GM08714 (cell line): ENCODE measurements at regions not wholly inside any gene's neighbourhood (a gene's known extent, or its start where the extent isn't known, plus 50 kb on each side); places are given as distances from the start of the nearest gene placed in this dataset.

Source experiments
- H3K4me3 ChIP-seq: fragments of 200-500 bp; sonication (Bioruptor generic); 2 replicates; pipeline ENCODE4 v1.5.1; 2014; ENCODE audit warnings: mild to moderate bottlenecking, low read length, inconsistent platforms
- ZNF274 ChIP-seq: IDR thresholded peaks from 2 replicates; pipeline ENCODE4 v1.6.1; 2012; ENCODE audit warnings: mild to moderate bottlenecking, low read depth, low read length

DNA sequence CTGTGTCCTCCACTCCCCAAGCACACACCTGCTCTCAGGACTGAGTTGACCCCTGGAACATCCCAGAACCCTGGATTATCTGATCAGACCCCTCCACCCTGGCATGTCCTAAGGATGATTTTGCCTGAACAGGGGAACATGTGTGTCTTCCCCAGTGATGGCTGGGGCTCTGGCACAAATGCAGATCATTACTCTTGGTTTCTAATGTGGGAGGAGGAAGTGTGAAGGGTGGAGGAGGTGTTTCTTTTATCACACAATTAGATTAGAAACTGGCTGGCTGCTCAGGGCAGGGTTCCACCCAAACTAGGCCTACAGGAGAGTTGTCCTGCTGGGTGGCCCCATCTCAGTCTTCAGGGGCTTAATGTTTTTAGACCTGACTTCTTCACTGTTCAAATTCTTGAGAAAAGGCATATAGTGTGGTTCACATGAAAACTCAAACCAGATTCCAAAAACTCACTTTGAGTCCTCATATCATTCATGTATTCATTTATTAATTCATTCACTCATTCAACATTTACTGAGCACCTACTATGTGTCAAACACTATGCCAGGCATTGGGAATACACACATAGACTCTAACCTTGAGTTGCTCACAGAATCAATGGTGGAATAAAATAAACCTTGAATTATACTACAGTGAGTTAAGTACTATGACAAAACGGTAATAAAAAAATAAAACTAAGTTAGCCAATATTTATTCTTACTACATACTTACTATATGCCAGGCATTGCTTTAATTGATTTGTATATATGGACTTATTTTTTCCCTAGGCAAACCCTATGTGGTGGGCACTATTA is 221.8 kb upstream of the JUN start:
- TF ChIP-seq ZNF274 = no peak
- no peak overlapping the region for H3K4me3 ChIP-seq

DNA sequence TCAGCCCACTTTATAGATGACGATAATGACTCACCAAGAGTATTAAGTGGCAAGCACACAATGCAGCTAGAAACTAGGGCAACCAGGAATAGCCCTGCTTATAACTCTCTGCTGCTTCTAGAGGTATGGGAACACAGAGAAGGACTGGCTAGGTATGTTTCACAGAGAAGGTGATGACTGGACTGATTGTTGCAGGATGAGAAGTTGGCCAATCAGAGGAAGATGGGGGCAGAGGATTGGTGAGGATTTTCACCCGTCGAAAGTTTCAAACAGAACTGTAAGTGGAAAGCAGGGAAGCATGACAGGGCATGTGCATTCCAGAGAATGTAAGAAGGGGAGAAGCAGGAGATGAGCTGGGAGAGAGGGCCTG is 222.4 kb upstream of the JUN start:
- no peak for TF ChIP-seq ZNF274

DNA sequence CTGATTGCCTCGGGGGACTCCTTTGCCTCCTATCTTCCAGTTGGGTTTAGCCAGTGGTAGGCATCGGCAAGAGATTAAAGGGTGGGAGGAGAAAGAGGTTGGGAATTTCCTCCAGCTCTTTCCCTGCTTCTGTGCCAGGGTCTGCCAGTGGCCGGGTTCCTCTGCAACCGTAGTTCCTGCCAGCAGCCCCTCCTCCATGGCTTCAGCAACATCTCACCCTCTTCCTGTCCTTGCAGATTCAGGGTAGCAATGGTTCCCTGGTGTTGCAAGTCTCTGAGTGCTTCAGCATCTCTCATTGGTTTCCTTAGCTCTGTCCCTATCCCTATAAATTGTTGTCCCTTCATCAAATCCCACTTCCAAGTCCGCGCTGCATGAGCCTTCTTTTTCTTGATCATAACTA is 223.1 kb upstream of the JUN start:
- no peak for TF ChIP-seq ZNF274
- H3K4me3 ChIP-seq = no peak overlapping the region

More for the DNA sequence above, 222.4 kb upstream of the JUN start:
- H3K4me3 ChIP-seq = no peak overlapping the region

DNA sequence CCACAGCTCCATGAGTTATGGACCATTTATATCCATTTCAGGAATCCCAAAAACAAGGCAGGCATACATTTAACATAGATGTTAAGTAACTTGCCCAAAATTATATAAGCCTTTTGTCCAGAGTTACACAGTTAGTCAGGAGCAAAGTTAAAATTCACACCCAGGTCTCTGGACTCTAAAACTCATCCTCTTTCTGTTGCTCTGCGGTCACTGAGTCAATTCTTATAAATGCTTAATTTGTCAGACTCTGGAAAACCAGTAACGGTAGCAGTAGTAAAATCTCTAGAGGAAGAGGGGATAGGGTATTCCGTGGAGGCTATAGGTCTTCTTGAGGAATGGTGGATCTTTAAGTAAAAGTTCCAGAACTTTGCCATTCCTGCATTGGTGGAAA is 223.6 kb upstream of the JUN start:
- H3K4me3 ChIP-seq = peak overlapping the region; percentile 28; the same call in 1 of the 2 replicates
- no peak for TF ChIP-seq ZNF274

DNA sequence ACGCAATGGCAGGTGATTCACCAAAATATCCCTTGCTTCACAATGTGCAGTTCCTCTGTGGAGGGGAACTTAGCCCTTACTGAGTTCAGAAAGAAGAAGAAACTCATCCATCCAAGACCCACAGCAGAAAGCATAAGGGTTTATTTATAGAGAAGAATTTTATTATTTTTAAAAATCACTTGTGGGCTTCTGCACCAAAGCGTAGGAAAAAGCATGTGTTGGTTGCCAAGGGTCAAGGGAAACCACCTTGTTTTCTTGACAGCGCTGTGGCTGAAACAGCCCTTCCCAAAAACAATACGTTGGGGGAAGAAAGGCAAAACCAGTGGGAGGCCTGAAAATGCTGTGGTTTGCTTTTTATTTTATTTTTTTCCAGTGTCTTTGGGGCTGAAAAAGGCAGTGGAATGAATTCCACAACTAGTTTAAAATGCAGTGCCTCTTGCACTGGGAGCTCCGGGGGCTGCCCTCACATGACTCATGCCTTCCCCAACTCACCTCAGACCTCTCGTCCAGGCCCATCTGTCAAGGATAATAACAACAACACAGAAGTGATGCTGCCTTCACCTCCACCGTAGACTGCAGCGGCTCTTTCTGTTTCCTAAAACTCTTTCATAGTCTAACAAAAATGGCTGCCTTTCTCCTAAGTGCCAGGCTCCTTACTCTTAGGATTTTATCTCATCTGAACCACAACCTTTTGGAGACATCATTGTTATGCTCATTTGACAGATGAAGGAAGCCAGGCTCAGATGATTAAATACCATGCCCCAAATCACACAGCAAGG is 224.2 kb upstream of the JUN start:
- peak overlapping the region; percentile 28; the same call in 1 of the 2 replicates for H3K4me3 ChIP-seq
- TF ChIP-seq ZNF274 = no peak

DNA sequence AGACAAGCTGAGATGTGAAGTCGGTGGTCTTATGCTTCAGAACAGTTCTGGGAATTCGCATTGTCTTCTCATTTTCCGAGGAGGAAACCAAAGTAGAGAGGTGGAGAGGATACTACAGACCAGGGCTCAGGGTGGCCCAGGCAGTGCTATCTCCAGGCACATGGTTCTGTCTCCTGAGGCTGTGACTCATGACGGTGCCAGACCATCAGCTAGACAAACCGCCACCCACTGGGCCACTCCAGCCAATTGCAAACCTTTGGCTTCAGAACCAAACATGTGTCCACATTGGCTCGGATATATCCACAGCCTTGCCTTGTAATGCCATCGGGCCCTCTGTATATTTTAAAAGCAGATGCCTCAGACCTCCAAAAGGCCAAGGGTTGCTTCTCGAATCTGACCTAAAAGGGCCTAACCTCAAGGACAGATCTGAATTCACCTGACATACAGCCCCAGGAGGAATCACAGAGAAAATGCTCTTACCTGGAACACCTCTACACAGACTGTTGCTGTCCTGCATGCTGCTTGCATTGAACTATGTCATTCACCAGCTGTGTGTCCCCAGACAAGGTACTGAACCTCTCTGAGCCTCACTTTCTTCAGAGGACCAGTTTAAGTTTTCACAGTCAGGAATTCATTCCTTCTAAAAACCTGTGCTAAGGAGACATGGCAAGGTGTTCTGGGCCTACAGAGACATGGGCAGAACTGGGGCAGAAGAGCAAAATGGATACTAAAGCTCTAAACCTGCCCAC is 224.9 kb upstream of the JUN start:
- TF ChIP-seq ZNF274 = no peak
- H3K4me3 ChIP-seq = no peak overlapping the region

DNA sequence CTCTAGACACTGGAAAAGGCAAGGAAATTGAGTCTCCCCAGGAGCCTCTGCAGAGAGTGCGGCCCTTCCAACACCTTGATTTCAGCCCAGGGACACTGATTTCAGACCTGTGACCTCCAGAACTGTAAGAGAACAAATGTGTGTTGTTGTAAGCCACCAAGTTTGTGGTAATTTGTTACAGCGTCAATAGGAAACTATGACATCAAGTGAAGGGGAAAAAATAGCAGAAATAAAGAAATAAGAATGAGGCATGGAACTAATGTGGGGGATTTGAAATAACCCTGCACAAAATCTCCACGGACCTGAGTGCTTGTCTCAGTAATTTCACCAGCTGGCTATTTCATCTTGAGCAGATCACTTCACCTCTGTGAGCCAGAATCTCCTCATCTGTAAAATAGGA is 227.8 kb upstream of the JUN start:
- no peak for TF ChIP-seq ZNF274
- H3K4me3 ChIP-seq = no peak overlapping the region

DNA sequence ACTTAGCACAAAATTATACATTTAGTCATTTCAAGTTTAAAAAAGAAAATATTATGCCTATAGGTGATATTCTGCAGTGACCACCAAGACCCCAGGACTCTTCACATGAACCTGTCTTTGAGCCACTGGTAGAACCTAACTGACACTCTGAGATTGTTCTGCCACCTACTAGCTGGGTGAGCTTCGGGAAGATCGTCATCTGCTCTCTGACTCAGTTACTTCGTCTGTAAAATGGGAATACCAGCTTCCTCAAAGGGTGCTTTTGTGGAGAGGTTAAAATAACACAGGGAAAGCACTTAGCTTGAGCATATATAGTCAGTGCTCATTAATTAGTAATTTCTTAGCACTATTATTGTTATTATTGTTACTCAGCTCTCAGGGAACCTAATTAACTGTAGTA is 228.5 kb upstream of the JUN start:
- H3K4me3 ChIP-seq = no peak overlapping the region
- TF ChIP-seq ZNF274 = no peak

DNA sequence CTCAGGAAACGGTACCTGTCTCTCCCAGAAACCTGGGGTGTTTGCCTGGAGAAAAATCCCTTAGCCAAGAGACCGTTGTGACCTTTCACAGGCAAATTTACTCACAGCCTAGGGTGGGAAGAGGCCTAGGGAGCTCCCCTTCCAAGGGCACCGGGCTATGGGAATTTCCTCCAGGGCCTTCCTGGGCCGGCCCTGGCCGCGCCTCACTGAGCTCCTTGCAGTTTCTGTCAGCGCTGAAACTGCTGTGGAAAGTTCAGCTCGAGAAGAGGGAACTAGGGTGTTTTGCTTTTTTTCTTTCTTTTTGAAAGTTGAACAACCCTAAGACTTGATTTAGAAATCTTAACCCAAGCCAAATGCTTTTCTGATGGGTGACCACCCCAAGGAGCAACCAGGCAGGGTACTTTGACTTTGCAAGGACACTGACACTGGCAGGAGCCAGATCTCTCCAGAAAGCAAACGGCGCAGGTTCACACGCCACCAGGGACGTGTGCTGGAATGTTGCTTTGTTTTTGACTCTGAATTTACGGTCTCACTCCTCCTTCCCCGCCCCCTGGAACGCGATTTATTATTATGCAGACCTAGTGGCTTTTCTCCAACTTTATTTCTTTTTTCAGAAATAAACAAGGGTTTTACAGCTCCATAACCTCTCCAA is 229.6 kb upstream of the JUN start:
- H3K4me3 ChIP-seq = peak overlapping the region; percentile 17; the same call in 1 of the 2 replicates
- TF ChIP-seq ZNF274 = no peak

DNA sequence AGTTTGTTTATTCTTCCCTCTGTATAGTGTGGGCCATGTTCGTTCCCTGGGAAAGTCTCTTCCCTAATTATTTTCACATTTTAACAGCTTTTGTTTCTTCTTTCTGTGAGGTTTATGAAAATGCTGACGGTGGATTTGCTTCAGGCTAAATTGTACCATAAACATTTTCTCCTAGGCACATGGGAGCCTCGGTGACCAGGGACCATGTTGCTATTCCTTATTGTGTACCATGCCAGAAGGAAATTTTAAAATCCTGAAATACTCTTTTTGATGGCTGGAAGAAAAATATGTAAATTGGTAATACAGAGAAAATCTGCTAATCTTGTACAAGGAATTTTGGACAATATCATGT is 230.1 kb upstream of the JUN start:
- TF ChIP-seq ZNF274 = no peak
- H3K4me3 ChIP-seq = no peak overlapping the region

DNA sequence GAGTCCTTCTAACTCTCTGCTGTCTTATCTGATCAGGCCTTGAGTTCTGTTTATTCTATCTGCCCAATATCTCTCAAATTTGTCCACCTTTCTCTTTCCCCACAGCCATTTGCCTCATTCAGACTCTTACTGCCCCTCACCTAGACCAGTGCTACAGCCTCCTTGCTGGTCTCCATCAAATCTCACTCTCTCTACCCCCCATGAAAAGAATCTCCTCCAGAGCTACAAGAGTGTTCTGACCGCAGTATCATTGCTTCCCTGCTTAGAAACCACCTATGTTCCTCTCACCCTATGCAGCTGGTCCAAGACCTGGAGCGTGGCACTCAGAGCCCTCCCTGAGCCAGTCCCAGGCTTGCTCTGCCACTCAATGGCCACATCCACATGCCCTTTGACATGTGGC is 231.0 kb upstream of the JUN start:
- no peak overlapping the region for H3K4me3 ChIP-seq
- no peak for TF ChIP-seq ZNF274

DNA sequence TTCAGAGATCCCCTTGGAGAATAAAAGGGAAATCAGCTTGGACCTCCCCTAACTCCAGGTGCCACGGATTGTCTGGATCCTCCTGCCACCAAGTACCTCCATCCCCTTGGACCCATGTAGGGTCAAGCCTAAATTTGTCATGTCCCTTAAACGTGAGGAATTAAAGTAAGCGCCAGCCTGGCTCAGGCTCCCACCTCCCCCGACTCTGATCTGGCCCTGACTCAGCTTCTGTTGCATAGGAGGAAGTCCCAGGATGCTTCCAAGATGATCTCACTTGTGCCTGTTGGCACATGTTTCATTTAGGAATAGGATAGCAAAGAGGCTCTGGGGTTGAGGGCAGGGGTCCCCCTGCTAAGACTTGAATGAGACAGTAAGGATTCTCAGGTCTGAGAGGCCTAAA is 231.9 kb upstream of the JUN start:
- no peak for TF ChIP-seq ZNF274
- H3K4me3 ChIP-seq = no peak overlapping the region

DNA sequence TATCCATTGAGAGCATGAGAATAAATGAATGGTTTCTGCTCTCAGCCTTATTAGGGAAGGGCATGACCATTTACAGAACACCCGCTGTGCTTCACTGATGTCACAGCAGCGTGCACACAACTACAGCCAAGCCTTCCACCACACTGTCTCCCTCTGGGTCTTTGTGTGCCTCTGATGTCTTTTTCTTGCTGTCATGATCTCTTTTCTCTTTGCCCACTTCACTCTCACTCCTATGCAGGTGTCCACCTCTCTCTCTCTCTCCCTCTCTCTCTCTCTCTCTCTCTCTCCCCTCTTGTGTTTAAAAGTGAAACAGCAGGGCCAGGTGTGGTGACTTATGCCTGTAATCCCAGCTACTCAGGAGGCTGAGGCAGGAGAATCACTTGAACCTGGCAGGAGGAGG is 232.5 kb upstream of the JUN start:
- no peak for TF ChIP-seq ZNF274
- no peak overlapping the region for H3K4me3 ChIP-seq

DNA sequence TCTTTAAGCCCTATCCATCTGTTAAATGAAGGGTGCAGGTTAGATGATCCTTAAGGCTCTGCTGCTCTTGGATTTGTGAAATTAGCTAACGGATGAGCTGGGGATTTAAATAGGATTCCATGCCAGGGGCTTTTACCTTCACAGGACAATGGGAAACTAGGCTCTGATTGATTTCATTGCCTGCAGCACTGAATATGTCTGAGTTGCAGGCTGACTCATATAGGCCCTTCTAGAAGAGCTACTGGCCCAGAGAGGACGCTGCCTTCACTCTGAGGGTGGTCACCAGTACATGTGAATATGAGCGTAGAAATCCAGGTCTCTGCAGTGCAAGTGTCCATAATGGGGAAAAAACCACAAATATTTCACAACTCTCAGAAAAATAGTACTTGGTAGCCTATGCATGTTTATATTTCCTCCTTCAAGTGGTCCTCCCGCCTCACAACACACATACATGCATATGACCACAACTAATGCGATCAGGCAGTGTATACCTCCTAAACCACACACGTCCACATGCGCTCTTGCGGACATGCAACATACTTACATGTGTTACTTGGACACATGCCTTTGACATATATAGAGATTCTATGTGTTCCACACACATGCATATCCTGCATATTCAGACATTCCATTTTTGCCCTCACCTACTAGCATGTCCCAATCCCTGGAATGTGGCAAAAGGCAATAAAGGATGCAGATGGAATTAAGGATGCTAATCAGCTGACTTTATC is 233.8 kb upstream of the JUN start:
- no peak overlapping the region for H3K4me3 ChIP-seq
- no peak for TF ChIP-seq ZNF274

DNA sequence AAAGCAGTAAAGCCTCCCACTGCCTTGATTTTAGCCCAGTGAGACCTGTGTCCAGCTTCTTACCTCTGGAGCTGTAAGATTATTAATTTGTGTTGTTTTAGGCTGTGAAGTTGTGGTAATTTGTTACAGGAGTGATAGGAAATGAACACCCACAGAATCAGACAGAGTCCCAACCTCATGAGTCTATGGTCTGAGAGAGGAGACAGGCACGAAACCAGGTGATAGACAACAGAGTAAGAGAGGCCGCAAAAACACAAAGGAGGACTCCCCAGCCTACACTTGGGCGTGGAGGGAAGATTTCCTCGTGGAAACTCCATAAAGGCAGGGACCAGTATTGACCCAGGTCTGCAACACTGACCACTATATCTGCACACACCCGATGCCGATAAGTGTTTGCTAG is 234.6 kb upstream of the JUN start:
- no peak for TF ChIP-seq ZNF274
- no peak overlapping the region for H3K4me3 ChIP-seq
